ENCODE measurements at regions not wholly inside any gene's neighbourhood (a gene's known extent, or its start where the extent isn't known, plus 50 kb on each side); places are given as distances from the start of the nearest gene placed in this dataset.

DNA sequence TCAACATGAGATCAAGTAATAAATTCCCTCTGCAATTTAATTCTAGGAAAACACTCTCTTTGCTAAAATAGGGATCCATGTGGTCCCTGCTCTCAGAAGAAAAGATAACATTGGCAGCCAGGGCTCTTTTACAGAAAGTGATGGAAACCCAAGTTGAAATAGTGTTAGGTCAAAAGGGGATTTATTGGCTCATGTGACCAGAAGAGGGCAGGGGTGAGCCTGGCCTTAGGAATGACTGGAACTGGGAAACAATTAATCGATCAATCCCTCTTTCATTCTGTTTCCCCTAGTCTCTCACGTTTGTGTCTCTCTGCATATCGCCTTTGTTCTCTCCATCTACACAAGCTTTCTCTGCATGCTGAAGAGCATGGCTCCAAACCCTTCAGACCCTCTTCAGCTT lies 58.3 kb upstream of the ALDH1B1 start:
- Histone ChIP-seq H3K4me3 (ENCODE audit: low read depth, low read length, poor library complexity, severe bottlenecking) (no peak overlapping the region), H3K79me2 (ENCODE audit: insufficient read depth, low read length) (no peaks in the 10 kb centered on the region), H3K4me1 (ENCODE audit: insufficient read depth, low read length, severe bottlenecking) (no peaks in the 10 kb centered on the region), H3K27ac (ENCODE audit: low read depth, low read length, poor library complexity, severe bottlenecking) (no peak overlapping the region), H4K20me1 (ENCODE audit: insufficient read depth, low read length) (no peaks in the 10 kb centered on the region), H3K9me2 (ENCODE audit: low read depth, low read length) (no peaks in the 10 kb centered on the region), H3K9me3 (ENCODE audit: low read length) (no peaks in the 10 kb centered on the region), H3K9ac (ENCODE audit: low read length) (no peak overlapping the region), H3K36me3 (ENCODE audit: insufficient read depth, low read length) (no peaks in the 10 kb centered on the region), H3K4me2 (ENCODE audit: low read length) (no peak overlapping the region), H3K27me3 (ENCODE audit: insufficient read depth, low read length) (no peaks in the 10 kb centered on the region), H3F3A (ENCODE audit: insufficient read depth, low read length) (no peaks in the 10 kb centered on the region), H2AFZ (ENCODE audit: low read length) (no peak overlapping the region)
- TF ChIP-seq EZH2 (IDR thresholded peaks at IDR 0.05; ENCODE audit: borderline replicate concordance, low read length): no peak
- TF ChIP-seq, protein P1, sequence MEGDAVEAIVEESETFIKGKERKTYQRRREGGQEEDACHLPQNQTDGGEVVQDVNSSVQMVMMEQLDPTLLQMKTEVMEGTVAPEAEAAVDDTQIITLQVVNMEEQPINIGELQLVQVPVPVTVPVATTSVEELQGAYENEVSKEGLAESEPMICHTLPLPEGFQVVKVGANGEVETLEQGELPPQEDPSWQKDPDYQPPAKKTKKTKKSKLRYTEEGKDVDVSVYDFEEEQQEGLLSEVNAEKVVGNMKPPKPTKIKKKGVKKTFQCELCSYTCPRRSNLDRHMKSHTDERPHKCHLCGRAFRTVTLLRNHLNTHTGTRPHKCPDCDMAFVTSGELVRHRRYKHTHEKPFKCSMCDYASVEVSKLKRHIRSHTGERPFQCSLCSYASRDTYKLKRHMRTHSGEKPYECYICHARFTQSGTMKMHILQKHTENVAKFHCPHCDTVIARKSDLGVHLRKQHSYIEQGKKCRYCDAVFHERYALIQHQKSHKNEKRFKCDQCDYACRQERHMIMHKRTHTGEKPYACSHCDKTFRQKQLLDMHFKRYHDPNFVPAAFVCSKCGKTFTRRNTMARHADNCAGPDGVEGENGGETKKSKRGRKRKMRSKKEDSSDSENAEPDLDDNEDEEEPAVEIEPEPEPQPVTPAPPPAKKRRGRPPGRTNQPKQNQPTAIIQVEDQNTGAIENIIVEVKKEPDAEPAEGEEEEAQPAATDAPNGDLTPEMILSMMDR (IDR thresholded peaks at IDR 0.05; ENCODE audit: low read length): peak; percentile 34; the same call in 1 of the 2 replicates

DNA sequence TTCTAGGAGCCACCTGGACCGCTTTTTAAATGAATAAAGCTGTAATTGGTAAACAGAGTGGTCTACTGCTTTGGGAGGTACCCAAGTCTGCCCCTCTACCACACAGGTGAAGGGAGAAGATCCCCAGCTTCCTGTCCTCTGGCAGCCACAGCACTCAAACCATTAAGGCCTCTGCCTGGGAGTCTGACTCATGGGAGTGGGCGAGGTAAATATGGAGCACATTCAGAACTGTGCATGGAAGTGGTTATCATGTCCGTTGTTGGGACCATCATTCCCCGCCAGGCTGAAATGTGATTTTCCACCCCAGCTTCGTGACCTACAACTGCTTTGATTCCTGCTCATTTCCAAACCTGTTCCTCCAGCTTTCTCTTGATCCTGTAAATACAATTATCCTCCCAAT lies 59.5 kb upstream of the ALDH1B1 start:
- H3K4me2 ChIP-seq (ENCODE audit: low read length): no peak overlapping the region
- H4K20me1 ChIP-seq (ENCODE audit: insufficient read depth, low read length): no peaks in the 10 kb centered on the region
- no peaks in the 10 kb centered on the region for H3K27me3 ChIP-seq (ENCODE audit: insufficient read depth, low read length)
- no peak overlapping the region for H3K9ac ChIP-seq (ENCODE audit: low read length)
- no peaks in the 10 kb centered on the region for H3K9me2 ChIP-seq (ENCODE audit: low read depth, low read length)
- H2AFZ ChIP-seq (ENCODE audit: low read length): no peak overlapping the region
- no peaks in the 10 kb centered on the region for H3F3A ChIP-seq (ENCODE audit: insufficient read depth, low read length)
- H3K4me1 ChIP-seq (ENCODE audit: insufficient read depth, low read length, severe bottlenecking): no peaks in the 10 kb centered on the region
- no peaks in the 10 kb centered on the region for H3K9me3 ChIP-seq (ENCODE audit: low read length)
- TF ChIP-seq, protein P1 (IDR thresholded peaks at IDR 0.05; ENCODE audit: low read length): no peak
- H3K27ac ChIP-seq (ENCODE audit: low read depth, low read length, poor library complexity, severe bottlenecking): no peak overlapping the region
- H3K36me3 ChIP-seq (ENCODE audit: insufficient read depth, low read length): no peaks in the 10 kb centered on the region
- H3K4me3 ChIP-seq (ENCODE audit: low read depth, low read length, poor library complexity, severe bottlenecking): no peak overlapping the region
- no peaks in the 10 kb centered on the region for H3K79me2 ChIP-seq (ENCODE audit: insufficient read depth, low read length)

DNA sequence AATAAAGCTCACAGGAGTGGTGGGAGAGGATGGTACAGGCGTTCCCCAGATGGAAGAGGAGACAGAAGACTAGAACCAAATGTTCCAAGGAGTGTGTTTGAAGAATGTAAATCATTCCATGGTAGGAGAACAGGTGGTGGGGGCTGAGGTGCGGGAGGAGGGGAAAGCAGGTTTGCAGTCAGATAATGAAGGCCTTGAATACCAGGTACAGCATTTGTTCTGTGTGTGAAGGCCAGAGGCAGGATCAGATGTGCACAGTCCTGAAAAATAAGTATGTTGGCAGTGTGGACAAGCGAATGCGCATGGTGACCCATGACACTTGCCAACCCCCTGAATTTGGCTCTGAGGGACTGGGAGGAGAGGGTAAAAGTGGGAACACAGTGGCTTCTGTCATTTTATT lies 59.9 kb upstream of the ALDH1B1 start:
- no peak overlapping the region for H3K9ac ChIP-seq (ENCODE audit: low read length)

More for the DNA sequence above, 59.9 kb upstream of the ALDH1B1 start:
- TF ChIP-seq, protein P1 (IDR thresholded peaks at IDR 0.05; ENCODE audit: low read length): no peak
- TF ChIP-seq EZH2 (IDR thresholded peaks at IDR 0.05; ENCODE audit: borderline replicate concordance, low read length): no peak
- Histone ChIP-seq H3F3A (ENCODE audit: insufficient read depth, low read length) (no peaks in the 10 kb centered on the region), H3K27ac (ENCODE audit: low read depth, low read length, poor library complexity, severe bottlenecking) (no peak overlapping the region), H4K20me1 (ENCODE audit: insufficient read depth, low read length) (no peaks in the 10 kb centered on the region), H3K79me2 (ENCODE audit: insufficient read depth, low read length) (no peaks in the 10 kb centered on the region), H3K9me3 (ENCODE audit: low read length) (no peaks in the 10 kb centered on the region), H2AFZ (ENCODE audit: low read length) (no peak overlapping the region), H3K4me3 (ENCODE audit: low read depth, low read length, poor library complexity, severe bottlenecking) (no peak overlapping the region), H3K4me1 (ENCODE audit: insufficient read depth, low read length, severe bottlenecking) (no peaks in the 10 kb centered on the region), H3K4me2 (ENCODE audit: low read length) (no peak overlapping the region), H3K27me3 (ENCODE audit: insufficient read depth, low read length) (no peaks in the 10 kb centered on the region), H3K36me3 (ENCODE audit: insufficient read depth, low read length) (no peaks in the 10 kb centered on the region), H3K9me2 (ENCODE audit: low read depth, low read length) (no peaks in the 10 kb centered on the region)

Data from OCI-LY1 (cell line).